ENCODE measurements at regions not wholly inside any gene's neighbourhood (a gene's known extent, or its start where the extent isn't known, plus 50 kb on each side); places are given as distances from the start of the nearest gene placed in this dataset.
"Not testable (repeated sequence)": the region's sequence is repeated elsewhere in the genome, so short reads cannot be mapped to it uniquely, and the experiment has no call there.

DNA sequence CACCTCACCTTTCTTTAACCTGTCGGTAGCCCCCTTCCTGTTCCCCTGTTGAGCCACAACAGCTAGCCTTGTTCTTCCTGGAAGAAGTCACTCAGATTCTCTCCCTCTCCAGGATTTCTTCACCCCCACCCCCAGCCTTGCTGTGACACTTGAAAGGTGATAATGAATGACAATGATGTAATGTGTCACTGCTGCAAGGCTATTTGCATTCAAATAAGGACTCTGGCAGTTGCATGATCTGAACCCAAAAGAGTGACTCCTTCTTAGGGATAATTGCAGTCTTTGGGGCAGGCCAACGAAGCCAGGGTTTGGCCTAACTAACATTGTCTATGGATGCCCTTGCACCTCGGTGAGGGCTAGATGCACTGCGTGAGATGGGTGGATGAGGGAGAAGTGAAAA lies 154.4 kb upstream of the CLINT1 start:
- DNase-seq, result no peak

DNA sequence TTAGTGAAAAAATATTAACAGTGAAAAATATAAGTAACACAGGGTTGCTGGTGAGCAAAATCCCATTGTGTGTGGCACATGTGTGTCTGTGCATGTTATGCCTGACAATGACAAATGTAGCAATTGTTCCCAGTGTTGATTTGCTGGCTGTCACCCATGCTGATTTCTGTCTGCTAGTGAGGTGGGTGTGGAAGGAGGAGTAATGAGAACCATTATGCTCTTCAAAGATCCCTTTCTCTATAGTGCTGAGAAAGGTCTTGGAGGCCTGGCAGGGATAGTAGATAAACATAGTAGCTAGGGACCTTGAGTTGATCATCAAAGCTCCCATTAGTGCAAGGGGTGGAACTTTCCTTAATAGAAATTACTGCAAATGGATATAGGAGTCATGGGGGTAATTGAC lies 152.5 kb upstream of the CLINT1 start:
- DNase-seq, result no peak

DNA sequence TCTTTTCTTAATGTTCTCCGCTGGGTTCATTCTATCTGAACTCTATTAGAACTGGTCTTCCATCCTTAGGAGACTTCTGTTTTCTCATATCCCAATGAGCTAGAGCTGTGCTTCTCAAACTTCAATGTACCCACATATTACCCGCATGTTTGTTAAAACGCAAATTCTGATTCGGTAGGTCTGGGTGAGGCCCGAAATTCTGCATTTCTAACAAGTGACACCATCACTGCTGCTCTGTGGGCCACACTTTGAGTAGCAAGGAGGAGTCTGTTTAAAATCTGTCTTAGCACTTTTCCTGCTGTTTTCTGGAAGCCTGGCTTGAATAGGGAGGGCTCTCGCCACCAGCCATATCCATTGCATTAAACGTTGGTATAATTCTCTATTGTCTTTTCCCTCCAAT lies 151.9 kb upstream of the CLINT1 start:
- no peak for DNase-seq

DNA sequence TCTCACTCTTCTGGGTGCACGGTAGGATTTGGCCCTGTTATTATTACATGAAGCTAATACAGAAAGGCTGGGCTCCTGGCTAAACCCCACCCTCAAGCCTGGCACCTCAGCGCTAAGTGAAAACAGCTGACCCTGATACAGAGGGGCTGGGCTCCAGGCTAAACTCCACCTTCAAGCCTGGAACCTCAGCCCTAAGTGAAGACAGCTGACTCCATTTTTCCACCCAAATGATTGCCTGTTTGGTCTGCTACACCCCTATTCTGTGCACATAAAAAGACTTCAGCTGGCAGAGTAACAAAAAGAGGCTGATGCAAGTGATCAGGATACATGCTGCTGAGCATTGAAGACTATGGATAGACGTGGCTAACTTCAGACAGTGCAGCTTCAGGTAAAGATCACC lies 148.4 kb upstream of the CLINT1 start:
- no peak for DNase-seq

DNA sequence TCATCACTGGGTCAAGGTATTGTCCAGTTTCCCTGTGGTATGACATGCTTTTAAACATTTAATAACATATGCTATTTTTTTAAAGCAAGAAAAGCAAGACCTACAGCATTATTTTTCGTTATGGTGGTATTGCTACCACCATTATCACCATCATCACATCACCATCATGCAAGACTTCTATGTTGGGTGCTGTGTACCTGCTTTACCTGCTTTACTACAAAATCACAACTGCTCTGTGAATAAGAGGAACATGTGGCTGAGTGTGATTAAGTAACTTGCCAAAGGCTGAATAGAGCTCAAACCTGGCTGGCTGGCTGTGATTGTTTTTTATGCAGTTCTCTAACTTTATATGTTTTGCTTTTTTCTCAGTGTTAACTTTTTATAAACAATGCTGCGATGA lies 140.8 kb upstream of the CLINT1 start:
- no peak for DNase-seq

DNA sequence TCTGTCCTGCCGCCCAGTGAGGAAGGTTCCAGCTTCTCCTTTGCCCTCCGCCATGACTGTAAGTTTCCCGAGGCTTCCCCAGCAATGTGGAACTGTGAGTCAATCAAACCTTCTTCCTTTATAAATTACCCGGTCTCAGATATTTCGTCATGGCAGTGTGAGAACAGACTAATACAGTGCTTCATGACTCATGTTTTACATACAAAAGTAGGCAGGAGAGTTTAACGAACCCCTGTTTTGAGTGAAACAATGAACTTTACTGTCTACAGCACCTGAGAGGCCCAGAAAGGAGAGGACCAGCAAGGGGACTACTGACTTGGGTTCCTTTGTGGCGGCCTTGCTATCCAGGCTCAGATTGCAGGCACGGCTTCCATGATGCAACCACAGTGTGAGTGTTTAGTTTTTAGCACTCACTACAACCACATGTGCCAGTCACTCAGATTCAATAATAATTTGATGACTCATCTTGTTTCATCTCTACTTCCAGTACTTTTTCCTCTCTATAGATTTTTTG lies 139.1 kb upstream of the CLINT1 start:
- DNase-seq, result no peak

DNA sequence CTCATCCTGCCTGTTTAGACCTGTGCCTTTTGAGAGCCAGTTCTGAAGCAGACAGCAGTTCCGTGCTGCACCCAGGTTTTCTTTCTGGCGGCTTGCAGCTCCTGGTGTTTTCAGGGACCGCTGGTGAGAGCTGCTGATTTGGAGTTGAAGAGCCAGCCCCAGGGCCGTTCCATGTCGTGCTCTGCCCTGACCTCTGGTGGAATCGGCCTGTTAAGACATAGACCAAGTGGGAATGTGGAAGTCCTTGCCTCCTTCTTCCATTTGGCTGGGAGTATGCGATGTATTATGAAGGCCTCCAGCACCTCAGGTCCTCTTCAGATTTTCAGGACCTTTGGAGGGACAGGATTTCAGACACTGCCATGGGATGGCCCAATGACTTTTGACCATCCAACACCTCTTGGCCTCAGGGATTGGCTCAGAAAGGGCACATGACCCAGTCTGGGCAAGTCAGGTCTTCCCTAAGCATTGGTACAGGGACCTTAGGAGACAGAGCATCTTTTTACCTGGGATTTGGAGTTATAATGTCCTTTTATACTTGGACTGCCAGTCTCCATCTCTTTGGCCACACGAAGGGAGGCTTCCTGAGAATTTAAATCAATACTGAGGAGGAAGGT lies 136.1 kb upstream of the CLINT1 start:
- DNase-seq, result peak; percentile 2

DNA sequence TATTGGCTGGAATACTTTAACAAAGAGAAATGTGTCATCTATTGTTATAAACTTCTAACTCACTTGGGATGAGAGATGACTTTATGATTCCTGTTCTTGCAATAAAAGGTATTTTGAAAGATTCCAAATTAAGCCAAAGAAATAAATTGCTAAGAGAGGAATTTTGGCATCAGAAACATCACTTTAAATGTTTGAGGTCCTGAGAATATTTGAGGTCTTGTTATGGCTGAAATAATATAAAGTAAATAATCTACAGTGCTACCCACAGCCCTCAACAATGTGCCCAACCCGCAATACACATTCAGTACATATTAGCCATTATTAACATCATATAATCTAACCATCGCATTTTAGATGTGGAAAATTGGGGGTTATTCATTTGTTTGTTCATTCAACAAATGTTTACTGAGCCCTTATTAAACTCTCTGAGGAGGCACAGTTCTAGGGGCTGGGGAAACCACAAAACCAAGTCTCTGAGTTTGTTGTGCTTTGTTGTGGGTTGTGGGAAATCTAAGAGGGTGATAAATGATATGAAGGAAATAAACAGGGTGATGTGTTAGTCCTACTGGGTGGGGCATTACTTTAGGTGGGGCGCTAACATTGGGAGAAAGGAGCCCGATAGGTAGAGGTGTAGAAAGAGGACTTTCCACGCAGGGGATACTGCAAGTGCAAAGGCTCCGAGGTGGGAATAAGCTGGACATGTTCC lies 135.2 kb upstream of the CLINT1 start:
- no peak for DNase-seq

DNA sequence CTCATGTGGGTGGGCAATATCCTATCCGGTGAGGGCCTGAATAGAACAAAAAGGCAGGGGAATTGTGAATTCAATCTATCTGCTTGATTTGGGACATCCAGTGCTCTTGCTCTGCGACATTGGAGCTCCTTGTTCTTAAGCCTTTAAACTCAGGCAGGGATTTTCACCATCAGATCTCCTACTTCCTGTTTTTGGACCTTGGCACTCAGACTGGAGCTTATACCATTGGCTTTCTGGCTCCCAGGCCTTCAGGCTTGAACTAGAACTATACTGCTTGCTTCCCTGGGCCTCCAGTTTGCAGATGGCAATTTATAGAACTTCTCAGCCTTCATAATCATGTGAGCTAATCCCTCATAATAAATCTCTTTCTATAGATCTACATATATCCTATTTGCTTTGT lies 134.3 kb upstream of the CLINT1 start:
- no peak for DNase-seq

DNA sequence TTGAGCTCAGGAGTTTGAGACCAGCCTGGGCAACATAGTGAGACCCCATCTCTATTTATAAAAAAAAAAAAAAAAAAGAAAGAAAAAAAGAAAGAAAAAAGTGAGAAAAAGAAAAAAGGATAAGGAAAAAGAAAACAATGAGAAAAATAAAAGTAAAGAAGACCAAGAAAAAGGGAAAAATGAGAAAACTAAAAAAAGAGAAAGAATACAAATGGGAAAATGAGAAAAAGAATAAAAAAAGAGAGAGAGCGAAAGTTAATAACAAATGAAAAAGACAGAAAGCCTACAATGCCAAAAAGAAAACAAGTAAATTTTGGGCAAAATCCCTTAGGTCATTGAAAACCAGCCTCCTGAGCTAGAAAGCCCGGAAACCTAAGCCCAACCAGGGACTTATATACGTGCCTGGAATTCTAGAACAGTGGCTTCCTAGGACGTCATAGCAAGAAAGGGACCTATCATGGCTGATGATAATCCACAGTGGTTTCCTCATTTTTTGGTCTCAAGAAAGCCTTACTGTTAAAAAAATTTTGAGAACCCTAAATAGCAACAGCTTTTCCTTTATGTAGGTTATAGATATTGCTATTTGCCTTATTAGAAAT lies 131.7 kb upstream of the CLINT1 start:
- DNase-seq, result no peak

DNA sequence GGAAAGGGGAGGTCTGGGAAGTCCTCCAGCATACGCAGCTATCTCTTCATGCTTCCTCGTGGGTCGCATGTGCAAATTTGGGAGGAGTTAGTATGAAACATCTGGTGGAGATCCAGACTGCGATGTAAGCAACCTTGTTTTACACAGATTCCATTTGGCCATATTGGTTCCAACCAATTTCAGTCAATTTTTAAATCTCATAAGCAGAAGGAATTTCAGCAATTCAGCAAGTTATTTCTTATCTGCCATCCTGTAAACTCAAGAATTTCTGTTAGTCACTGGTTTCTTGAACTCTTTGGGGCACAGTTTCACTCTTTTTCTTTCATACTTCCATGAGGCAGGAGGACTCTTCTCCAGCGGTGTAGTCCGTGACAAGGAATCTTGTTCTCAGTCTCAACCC lies 130.4 kb upstream of the CLINT1 start:
- no peak for DNase-seq

DNA sequence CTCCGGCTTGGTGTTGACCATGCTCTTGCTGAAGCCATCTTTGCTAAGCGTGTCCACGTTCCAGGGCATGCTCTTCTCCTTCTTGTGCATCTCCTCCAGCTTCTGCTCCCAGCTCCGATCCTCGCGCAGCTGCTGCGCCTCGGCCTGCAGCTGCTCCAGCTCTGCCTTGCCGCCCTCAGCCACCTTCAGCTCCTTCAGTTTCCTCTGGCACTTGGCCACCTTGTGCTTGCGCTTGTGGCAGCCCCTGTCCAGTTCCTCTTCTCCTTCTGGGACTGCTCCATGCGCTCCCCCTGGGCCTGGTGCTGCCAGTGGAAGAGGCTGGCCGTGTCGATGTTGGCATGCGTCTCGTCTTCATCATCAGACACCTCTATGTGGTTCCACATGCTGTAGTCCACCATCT lies 128.3 kb upstream of the CLINT1 start:
- DNase-seq, result no peak

DNA sequence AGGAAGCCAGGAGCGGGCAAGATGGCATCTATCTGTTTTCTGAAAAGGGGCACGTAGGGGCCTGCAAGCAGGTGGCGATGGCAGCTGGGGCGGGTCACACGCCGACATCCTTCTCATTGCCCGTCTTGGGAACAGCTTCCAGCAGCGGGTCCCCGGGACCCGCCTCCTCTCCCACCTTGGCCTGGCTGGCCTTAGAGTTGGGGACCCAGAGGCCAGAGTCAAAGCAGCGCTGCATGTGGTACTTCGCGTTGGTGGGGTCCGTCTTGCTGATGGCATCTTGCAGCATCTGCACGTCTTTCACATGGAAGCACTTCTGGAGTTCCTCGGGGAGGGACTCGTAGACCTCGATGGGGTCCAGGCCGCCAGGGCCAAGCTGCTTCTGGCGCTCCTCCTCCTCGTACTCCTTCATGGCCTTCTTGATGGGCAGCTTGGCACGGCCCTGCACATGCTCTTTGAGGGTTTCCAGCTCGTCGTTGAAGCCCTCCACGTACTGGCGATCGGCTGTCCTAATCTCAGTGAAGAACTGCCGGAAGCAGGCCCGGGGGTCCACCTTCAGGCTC lies 127.6 kb upstream of the CLINT1 start:
- DNase-seq, result no peak

DNA sequence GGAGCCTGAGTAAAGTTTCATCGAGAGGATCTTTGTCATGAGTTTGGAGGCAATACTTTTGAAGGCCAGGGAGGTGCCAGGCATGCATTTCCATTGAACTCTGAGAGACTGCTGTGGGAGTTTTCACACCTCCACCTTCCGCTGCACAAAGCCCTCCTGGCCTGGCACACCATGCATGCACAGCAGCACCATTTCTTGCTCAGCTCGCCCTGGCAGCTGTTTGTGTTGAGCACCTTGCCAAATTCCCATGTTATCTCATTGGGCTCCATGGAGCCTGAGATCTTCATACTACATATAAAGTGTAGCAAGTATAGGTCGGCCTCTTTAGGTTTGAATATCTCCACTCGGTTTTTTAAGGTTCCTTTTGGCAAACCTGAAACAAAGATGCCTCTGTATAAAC lies 125.7 kb upstream of the CLINT1 start:
- no peak for DNase-seq

DNA sequence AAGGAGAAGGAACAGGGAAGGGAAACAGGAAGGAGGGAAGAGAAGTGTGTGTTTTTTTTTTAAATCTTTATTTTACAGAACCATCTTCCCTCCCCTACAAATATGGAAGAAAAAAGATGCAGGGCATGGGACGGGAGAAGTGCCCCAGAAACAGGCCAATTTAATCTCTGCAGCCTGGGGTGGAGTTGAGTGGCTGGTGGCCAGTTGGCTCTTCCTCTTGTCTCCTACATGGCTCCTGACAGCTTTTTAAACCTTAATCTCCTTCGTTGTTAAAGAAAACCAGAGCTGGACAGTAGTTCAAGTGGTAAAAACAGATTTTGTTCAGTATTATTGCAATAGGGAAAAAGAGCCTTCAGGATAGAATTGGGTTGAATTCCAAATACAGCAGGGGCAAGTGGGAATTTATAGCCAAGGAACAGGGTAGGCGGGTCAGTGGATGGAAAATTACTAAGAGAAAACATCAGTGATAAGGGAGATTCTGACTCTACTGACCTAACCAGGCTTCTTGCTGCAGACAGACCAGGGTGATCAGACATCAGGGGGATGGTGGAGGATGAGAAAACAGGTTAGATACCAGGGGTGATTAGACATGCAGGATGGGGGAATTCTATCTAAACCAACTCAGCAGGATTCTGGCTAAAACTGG lies 125.1 kb upstream of the CLINT1 start:
- no peak for DNase-seq

DNA sequence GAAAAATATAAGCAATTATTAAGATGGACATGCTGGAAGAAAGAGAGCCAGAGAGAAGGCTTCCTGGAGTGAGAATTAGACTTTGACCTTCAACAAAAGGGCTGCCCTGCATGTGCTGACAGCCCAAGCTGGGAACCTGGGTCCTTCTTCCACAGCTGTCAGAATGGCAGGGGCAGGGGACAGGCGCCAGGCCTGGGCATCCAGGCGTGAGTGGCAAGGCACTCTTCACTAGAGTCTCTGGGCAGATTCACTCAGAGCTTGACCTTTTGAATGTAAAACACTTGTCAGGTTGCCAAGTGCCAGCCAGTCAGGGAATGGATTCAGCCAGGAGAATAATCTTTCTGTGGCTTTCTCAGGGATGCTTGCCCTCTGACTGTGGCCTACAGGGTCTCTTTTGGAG lies 119.1 kb upstream of the CLINT1 start:
- no peak for DNase-seq

DNA sequence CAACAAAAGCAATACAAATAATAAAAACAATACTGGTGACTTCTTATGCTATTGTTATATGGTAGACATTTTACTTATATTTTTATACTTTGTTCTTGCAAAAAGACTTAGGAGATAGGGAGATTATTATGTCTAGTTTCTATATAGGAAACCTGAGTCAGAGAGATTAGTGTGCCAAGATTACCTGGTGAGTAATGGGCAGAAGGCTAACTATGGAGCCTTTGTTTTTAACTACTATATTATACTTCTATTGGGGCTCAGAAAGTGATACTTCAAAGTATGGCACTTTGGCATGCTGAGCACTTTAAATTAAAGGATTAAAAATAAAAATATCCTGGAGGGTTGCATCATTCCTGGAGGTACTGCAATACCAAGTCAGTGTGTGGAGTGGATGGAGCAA lies 117.5 kb upstream of the CLINT1 start:
- DNase-seq, result no peak

DNA sequence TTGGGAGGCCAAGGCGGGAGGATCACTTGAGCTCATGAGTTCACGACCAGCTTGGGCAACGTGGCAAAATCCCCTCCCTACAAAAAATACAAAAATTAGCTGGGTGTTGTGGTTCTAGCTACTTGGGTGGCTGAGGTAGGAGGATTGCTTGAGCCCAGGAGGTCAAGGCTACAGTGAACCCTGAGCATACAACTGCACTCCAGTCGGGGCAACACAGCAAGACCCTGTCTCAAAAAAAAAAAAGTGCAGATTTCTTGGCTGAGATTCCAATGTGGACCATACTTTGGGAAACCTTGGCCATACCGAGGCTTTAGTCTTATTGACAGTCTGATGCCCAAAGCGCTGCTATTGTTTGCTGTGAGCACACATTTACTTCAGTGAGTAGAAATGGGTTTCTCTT lies 113.6 kb upstream of the CLINT1 start:
- no peak for DNase-seq

DNA sequence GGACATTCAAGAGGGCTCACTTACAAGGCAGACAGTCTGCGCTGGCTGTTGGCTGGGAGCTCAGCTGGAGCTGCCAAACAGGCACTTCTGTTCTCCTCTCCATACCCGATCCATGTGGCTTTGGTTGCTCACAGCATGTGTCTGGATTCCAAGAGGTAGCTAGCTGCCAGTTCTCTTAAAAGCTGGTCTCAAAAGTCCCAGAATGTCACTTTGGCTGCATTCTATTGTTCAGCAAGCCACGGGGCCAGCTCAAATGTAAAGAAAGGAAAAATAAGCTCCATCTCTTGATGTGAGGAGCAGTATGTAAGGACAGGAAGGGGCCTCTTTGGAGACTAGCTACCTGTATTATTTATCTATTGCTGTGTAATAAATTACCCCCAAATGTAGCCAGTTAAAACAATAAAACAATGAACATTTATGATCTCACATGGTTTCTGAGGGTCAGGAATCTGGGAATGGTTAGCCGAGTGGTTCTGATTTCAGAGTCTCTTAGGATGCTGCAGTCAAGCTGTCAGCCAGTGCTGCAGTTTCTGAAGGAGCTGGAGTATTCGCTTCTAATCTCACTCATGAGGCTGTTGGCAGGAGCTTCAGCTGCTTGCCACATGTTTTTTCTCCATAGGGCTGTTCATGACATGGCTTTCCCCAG lies 112.7 kb upstream of the CLINT1 start:
- peak; percentile 21 for DNase-seq

DNA sequence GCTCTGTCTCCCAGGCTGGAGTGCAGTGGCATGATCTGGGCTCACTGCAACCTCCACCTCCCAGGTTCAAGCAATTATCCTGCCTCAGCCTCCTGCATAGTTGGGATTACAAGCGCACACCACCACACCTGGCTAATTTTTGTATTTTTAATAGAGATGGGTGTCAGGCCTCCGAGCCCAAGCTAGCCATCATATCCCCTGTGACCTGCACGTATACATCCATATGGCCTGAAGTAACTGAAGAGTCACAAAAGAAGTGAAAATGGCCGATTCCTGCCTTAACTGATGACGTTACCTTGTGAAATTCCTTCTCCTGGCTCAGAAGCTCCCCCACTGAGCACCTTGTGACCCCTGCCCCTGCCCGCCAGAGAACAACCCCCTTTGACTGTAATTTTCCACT lies 109.6 kb upstream of the CLINT1 start:
- DNase-seq, result not testable (repeated sequence)

DNA sequence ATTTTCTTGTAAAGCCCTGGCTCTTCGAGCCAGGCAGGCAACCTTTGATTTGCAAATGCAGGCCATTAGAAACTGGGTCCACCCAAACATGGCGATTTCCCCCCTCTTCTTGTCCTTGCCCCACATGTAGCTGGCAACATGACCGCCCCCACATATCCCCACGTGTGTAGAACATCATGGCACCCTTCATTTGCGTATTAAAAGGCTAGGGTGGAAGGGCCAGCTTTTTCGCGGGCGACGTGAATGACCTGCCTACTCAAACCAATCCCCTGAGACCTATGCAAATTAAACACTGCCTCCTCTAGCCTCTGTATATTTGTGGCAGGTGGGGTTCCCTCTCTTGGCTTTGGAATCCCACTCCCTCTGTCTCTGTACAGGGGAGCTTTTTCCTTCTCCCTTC lies 107.0 kb upstream of the CLINT1 start:
- DNase-seq, result no peak

DNA sequence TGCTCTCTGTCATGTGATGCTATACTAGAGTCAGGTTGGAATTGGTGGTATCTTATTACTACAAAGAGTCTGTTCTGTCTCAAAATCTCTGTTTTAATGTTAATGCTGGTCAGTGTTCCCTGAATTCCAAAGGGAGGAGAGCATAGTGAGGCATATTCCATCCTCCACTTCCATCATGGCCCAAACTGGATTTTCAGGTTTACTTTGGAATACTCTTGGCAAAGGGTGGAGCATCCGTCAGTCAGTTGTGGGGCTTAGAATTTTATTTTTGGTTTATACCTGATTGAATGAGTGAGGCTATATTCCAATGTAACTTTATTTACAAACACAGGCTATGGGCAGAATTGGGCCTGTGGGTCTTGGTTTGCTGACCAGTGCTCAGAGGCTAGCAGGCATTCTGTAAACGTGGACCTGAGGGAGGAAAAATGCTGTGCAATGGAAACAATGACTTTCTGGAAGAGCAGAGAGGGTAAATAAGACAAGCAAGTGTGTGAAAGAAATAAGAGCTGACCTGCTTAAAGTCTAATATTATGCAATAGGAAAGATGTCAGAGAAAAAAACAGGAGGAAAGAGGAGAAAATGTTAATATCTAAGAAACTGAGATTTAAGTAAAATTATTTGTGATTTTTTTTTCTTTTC lies 106.2 kb upstream of the CLINT1 start:
- DNase-seq, result no peak
